ENCODE measurements at regions not wholly inside any gene's neighbourhood (a gene's known extent, or its start where the extent isn't known, plus 50 kb on each side); places are given as distances from the start of the nearest gene placed in this dataset.
"Not testable (repeated sequence)": the region's sequence is repeated elsewhere in the genome, so short reads cannot be mapped to it uniquely, and the experiment has no call there.

DNA sequence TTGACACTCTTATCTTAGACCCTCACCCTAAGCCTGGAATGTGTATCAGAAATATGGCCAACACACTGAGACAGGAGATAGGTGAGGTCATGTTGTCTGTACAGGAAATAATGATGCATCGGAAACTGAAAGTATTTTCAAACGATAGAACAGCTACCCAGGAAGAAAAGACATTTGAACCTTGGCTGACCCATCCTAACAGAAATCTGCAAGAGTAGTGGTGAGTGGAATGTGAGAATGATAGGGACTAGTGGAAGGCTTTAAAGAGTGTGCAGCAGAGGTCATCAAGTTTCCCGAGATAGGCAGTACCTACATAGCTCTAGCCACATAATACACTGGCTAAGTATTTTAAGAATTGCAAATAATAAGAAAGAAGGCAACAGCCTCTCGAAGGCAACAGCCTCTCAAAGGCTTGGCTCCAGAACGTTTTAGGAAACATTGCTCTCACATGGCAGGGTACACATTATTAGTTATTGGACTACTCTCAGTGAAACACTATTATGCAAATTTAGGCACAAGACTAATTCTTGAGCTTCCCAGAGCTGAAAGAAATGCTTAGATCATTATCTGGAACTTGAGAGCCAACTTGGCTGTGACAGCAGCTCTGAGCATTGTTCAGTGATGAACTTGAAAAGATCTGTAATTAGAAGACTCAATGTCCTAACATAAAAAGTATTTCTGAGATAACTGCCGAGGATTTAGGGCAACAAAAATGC is 133.1 kb upstream of the FBXL7 start:
- H3K4me3 ChIP-seq: no peak overlapping the region
- intact Hi-C loops (cut with DNase I): no loop called here
- TF ChIP-seq POLR2AphosphoS5 (IDR thresholded peaks at IDR 0.05; ENCODE audit: insufficient read depth in 1 of 2, low read depth in 1 of 2): no peak
- TF ChIP-seq, protein P1, sequence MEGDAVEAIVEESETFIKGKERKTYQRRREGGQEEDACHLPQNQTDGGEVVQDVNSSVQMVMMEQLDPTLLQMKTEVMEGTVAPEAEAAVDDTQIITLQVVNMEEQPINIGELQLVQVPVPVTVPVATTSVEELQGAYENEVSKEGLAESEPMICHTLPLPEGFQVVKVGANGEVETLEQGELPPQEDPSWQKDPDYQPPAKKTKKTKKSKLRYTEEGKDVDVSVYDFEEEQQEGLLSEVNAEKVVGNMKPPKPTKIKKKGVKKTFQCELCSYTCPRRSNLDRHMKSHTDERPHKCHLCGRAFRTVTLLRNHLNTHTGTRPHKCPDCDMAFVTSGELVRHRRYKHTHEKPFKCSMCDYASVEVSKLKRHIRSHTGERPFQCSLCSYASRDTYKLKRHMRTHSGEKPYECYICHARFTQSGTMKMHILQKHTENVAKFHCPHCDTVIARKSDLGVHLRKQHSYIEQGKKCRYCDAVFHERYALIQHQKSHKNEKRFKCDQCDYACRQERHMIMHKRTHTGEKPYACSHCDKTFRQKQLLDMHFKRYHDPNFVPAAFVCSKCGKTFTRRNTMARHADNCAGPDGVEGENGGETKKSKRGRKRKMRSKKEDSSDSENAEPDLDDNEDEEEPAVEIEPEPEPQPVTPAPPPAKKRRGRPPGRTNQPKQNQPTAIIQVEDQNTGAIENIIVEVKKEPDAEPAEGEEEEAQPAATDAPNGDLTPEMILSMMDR (IDR thresholded peaks at IDR 0.05): no peak
- no peak for TF ChIP-seq POLR2A (IDR thresholded peaks at IDR 0.05)
- no peaks in the 10 kb centered on the region for H3K9me3 ChIP-seq
- H3K27ac ChIP-seq: no peak overlapping the region
- no peak for DNase-seq (ENCODE audit: extremely low spot score in 2 of 2)
- H3K36me3 ChIP-seq: no peaks in the 10 kb centered on the region
- no peaks in the 10 kb centered on the region for H3K27me3 ChIP-seq
- no peaks in the 10 kb centered on the region for H3K4me1 ChIP-seq

DNA sequence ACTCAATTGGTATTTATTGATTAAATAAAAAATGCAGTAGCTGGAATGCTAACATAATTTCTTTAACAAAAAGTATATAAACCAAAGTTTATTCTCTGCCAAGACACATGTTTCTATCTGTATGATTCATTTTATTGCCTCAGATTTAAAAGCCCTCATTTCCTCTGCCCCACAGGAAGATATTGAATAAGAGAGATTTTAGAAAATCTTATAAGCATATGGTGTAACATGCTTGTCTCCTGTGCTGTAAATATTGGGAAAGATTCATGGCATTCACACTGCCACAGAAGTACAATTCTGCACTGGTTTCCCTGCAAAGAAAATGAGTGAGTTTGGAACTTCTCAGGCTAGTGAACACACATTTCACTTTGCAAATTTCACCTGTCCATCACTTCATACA is 134.9 kb upstream of the FBXL7 start:
- TF ChIP-seq POLR2AphosphoS5 (IDR thresholded peaks at IDR 0.05; ENCODE audit: insufficient read depth in 1 of 2, low read depth in 1 of 2) (no peak), POLR2A (IDR thresholded peaks at IDR 0.05) (no peak)
- TF ChIP-seq, protein P1 (IDR thresholded peaks at IDR 0.05): no peak
- Histone ChIP-seq H3K9me3 (no peaks in the 10 kb centered on the region), H3K4me1 (no peaks in the 10 kb centered on the region), H3K27ac (no peak overlapping the region), H3K4me3 (no peak overlapping the region), H3K36me3 (no peaks in the 10 kb centered on the region), H3K27me3 (no peaks in the 10 kb centered on the region)
- DNase-seq (ENCODE audit: extremely low spot score in 2 of 2): no peak
- intact Hi-C loops (cut with DNase I): no loop called here

DNA sequence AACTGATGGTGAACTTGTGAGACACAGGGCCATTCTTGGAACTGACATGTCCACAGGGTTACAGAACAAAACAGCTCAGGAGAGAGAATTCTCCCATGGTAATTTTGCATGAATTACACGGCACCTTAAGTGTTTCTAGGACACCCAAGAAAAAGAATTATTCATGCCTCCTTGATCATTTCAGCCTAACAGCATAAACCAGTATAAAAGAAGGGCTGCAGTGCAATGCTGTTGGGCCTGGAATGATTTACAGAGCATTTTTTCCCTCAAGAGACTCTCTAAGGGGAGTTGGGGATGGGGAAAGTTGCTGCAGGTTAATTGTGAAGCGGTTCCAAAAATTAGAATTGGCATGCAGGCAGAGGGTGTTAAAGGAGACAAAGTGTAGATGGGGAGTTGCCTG is 136.4 kb upstream of the FBXL7 start:
- intact Hi-C loops (cut with DNase I): no loop called here
- DNase-seq (ENCODE audit: extremely low spot score in 2 of 2): no peak
- H3K27ac ChIP-seq: no peak overlapping the region
- no peaks in the 10 kb centered on the region for H3K9me3 ChIP-seq
- H3K36me3 ChIP-seq: no peaks in the 10 kb centered on the region
- H3K27me3 ChIP-seq: no peaks in the 10 kb centered on the region
- no peaks in the 10 kb centered on the region for H3K4me1 ChIP-seq
- no peak overlapping the region for H3K4me3 ChIP-seq
- TF ChIP-seq, protein P1 (IDR thresholded peaks at IDR 0.05): no peak
- TF ChIP-seq POLR2AphosphoS5 (IDR thresholded peaks at IDR 0.05; ENCODE audit: insufficient read depth in 1 of 2, low read depth in 1 of 2) (no peak), POLR2A (IDR thresholded peaks at IDR 0.05) (no peak)

DNA sequence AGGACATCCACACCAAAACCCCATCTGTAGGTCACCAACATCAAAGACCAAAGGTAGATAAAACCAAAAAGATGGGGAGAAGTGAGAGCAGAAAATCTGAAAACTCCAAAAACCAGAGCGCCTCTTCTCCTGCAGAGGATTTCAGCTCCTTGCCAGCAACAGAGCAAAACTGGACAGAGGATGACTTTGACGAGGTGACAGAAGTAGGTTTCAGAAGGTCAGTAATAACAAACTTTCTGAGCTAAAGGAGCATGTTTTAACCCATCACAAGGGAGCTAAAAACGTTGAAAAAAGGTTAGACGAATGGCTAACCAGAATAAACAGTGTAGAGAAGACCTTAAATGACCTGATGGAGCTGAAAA is 142.9 kb upstream of the FBXL7 start:
- H3K4me1 ChIP-seq; H3K9me3 ChIP-seq; H3K27me3 ChIP-seq; H3K27ac ChIP-seq; H3K4me3 ChIP-seq; DNase-seq (ENCODE audit: extremely low spot score in 2 of 2); H3K36me3 ChIP-seq; intact Hi-C loops (cut with DNase I): not testable (repeated sequence)

DNA sequence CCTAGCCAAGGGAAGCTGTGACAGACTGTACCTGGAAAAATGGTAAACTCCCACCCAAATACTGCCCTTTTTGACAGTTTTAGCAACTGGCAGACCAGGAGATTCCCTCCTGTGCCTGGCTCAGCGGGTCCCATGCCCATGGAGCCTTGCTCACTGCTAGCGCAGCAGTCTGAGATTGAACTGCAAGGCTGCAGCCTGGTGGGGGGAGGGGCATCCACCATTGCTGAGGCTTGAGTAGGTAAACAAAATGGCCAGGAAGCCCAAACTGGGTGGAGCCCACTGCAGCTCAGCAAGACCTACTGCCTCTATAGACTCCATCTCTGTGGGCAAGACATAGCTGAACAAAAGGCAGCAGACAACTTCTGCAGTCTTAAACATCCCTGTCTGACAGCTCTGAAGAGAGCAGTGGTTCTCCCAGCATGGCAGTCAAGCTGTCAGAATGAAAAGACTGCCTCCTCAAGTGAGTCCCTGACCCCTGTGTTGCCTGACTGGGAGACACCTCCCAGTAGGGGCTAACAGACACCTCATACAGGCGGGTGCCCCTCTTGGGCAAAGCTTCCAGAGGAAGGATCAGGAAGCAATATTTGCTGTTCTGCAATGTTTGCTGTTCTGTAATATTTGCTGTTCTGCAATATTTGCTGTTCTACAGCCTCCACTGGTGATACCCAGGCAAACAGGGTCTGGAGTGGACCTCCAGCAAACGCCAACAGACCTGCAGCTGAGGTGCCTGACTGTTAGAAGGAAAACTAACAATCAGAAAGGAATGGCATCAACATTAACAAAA is 143.5 kb upstream of the FBXL7 start:
- DNase-seq (ENCODE audit: extremely low spot score in 2 of 2); H3K4me3 ChIP-seq; H3K9me3 ChIP-seq; H3K36me3 ChIP-seq; H3K27me3 ChIP-seq; intact Hi-C loops (cut with DNase I); H3K4me1 ChIP-seq; H3K27ac ChIP-seq: not testable (repeated sequence)

DNA sequence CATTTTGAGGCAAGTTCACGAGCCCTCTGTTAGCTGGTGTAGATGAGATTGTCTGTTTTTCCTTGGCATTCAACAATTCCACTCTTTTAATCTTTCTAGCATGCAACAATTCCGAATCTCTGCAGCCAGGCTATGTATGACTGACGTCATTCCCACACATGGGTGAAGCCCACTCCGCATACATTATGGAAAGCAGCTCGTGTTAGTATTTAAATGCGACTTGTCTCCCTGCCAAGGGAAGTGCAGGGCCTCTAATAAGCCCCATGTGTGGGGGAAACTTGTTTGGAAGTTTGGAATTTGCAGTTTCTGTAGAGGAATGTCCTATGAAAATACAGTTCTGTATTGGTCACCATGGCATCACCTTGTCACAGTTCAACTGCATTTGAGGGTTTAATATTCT is 146.0 kb upstream of the FBXL7 start:
- Histone ChIP-seq H3K4me1 (no peaks in the 10 kb centered on the region), H3K27me3 (no peaks in the 10 kb centered on the region), H3K9me3 (no peaks in the 10 kb centered on the region), H3K4me3 (no peak overlapping the region), H3K27ac (no peak overlapping the region), H3K36me3 (no peaks in the 10 kb centered on the region)
- TF ChIP-seq POLR2AphosphoS5 (IDR thresholded peaks at IDR 0.05; ENCODE audit: insufficient read depth in 1 of 2, low read depth in 1 of 2) (no peak), POLR2A (IDR thresholded peaks at IDR 0.05) (no peak)
- TF ChIP-seq, protein P1 (IDR thresholded peaks at IDR 0.05): no peak
- intact Hi-C loops (cut with DNase I): no loop called here
- DNase-seq (ENCODE audit: extremely low spot score in 2 of 2): no peak

Measured in vagina (tissue), 2 donors.